ENCODE measurements at regions not wholly inside any gene's neighbourhood (a gene's known extent, or its start where the extent isn't known, plus 50 kb on each side); places are given as distances from the start of the nearest gene placed in this dataset.

- TF ChIP-seq EZH2 (IDR thresholded peaks at IDR 0.05; ENCODE audit: borderline replicate concordance, low read depth, low read length, poor library complexity, severe bottlenecking) (no peak), CTCF (conservative IDR thresholded peaks at IDR 0.05; ENCODE audit: low read depth, low read length) (no peak)
- CTCF ChIA-PET: no interaction called here
- BruUV-seq (replicated peaks): no TSS peak
Observed at GRCh38 chr2:129133692-129134641, 815.3 kb upstream of the HS6ST1 start.

GRCh38 chr2:129135017-129135416, 816.3 kb upstream of the HS6ST1 start:
- no peak for DNase-seq (ENCODE audit: low spot score)
- peaks cover 13% of the 10 kb centered on the region for H3K27me3 ChIP-seq (replicated peaks; ENCODE audit: insufficient read depth, low read depth, low read length, poor library complexity)
- no peaks in the 10 kb centered on the region for H3K36me3 ChIP-seq (ENCODE audit: insufficient read depth, low read length, poor library complexity, severe bottlenecking)
- H3K9me3 ChIP-seq (ENCODE audit: low read depth, low read length, poor library complexity, severe bottlenecking): no peaks in the 10 kb centered on the region
- intact Hi-C loops (cut with micrococcal nuclease; ENCODE audit: unreplicated experiment): no loop called here
- no peak overlapping the region for H3K27ac ChIP-seq (ENCODE audit: low read depth, low read length, poor library complexity, severe bottlenecking)
- ChIA-PET CTCF (no interaction called here), POLR2A (ENCODE audit: low non-redundant PET) (no interaction called here)
- no peak overlapping the region for H3K4me3 ChIP-seq (ENCODE audit: low read depth, low read length, poor library complexity, severe bottlenecking)
- TF ChIP-seq CTCF (conservative IDR thresholded peaks at IDR 0.05; ENCODE audit: low read depth, low read length) (no peak), EZH2 (IDR thresholded peaks at IDR 0.05; ENCODE audit: borderline replicate concordance, low read depth, low read length, poor library complexity, severe bottlenecking) (no peak)
- no TSS peak for BruUV-seq (replicated peaks)
- no peaks in the 10 kb centered on the region for H3K4me1 ChIP-seq (ENCODE audit: insufficient read depth, low read length, poor library complexity, severe bottlenecking)

More at GRCh38 chr2:129133692-129134641, 815.3 kb upstream of the HS6ST1 start:
- H3K27me3 ChIP-seq (replicated peaks; ENCODE audit: insufficient read depth, low read depth, low read length, poor library complexity): peaks cover 13% of the 10 kb centered on the region
- POLR2A ChIA-PET (ENCODE audit: low non-redundant PET): no interaction called here
- intact Hi-C loops (cut with micrococcal nuclease; ENCODE audit: unreplicated experiment): no loop called here
- no peak for DNase-seq (ENCODE audit: low spot score)
- no peaks in the 10 kb centered on the region for H3K36me3 ChIP-seq (ENCODE audit: insufficient read depth, low read length, poor library complexity, severe bottlenecking)
- no peak overlapping the region for H3K4me3 ChIP-seq (ENCODE audit: low read depth, low read length, poor library complexity, severe bottlenecking)
- H3K27ac ChIP-seq (ENCODE audit: low read depth, low read length, poor library complexity, severe bottlenecking): no peak overlapping the region
- H3K4me1 ChIP-seq (ENCODE audit: insufficient read depth, low read length, poor library complexity, severe bottlenecking): no peaks in the 10 kb centered on the region
- no peaks in the 10 kb centered on the region for H3K9me3 ChIP-seq (ENCODE audit: low read depth, low read length, poor library complexity, severe bottlenecking)

GRCh38 chr2:129139380-129139779, 820.7 kb upstream of the HS6ST1 start:
- Histone ChIP-seq H3K36me3 (ENCODE audit: insufficient read depth, low read length, poor library complexity, severe bottlenecking) (no peaks in the 10 kb centered on the region), H3K4me3 (ENCODE audit: low read depth, low read length, poor library complexity, severe bottlenecking) (no peak overlapping the region), H3K9me3 (ENCODE audit: low read depth, low read length, poor library complexity, severe bottlenecking) (no peaks in the 10 kb centered on the region), H3K4me1 (ENCODE audit: insufficient read depth, low read length, poor library complexity, severe bottlenecking) (no peaks in the 10 kb centered on the region), H3K27me3 (replicated peaks; ENCODE audit: insufficient read depth, low read depth, low read length, poor library complexity) (peaks cover 20% of the 10 kb centered on the region), H3K27ac (ENCODE audit: low read depth, low read length, poor library complexity, severe bottlenecking) (no peak overlapping the region)
- CTCF ChIA-PET: no interaction called here
- BruUV-seq (replicated peaks): no TSS peak
- DNase-seq (ENCODE audit: low spot score): no peak
- intact Hi-C loops (cut with micrococcal nuclease; ENCODE audit: unreplicated experiment): no loop called here
- TF ChIP-seq EZH2 (IDR thresholded peaks at IDR 0.05; ENCODE audit: borderline replicate concordance, low read depth, low read length, poor library complexity, severe bottlenecking) (no peak), CTCF (conservative IDR thresholded peaks at IDR 0.05; ENCODE audit: low read depth, low read length) (no peak)
- POLR2A ChIA-PET (ENCODE audit: low non-redundant PET): no interaction called here

Data from A673 (cell line).